HCT116 (cell line): ENCODE measurements at regions not wholly inside any gene's neighbourhood (a gene's known extent, or its start where the extent isn't known, plus 50 kb on each side); places are given as distances from the start of the nearest gene placed in this dataset.

Experiments
- ATAC-seq: fragments of 200-7000 bp; cut with Tn5 transposase; 2 replicates; pipeline ENCODE4 v1.9.1; 2020; ENCODE audit warnings: mild to moderate bottlenecking, moderate library complexity
- BruUV-seq: library from RNA; stranded (reverse); fragments of 400-500 nt; replicated peaks from 2 replicates; lab custom pipeline; 2021; lab: Mats Ljungman, UMichigan
- CTCF ChIA-PET: fragments of 300-600 bp; sonication (Branson Sonifier 250); formaldehyde crosslinking; loops from one replicate; lab custom pipeline; 2021; ENCODE audit warnings: antibody characterized with exemption; lab: Charles Lee
- POLR2A ChIA-PET: fragments of 300-600, 350-600 bp; sonication (Branson Sonifier 250); formaldehyde crosslinking; loops from one replicate; lab custom pipeline; 2021; ENCODE audit warnings: antibody characterized with exemption; lab: Charles Lee
- RAD21 ChIA-PET, 2 experiments: fragments of 300-600 bp; sonication (Branson Sonifier 250); formaldehyde crosslinking; loops; one replicate each; lab custom pipeline; 2023; ENCODE audit warnings: low total read pairs in 2 of 2; ENCODE audit not compliant: uncharacterized antibody in 2 of 2, unreplicated experiment in 2 of 2, low non-redundant PET in 1 of 2; lab: Charles Lee
- DNase-seq: peaks from one replicate; pipeline ENCODE4 v3.0.0-alpha.2; 2010; ENCODE audit warnings: low read depth, low spot score
- H2AFZ ChIP-seq: fragments of 200-600 bp; shearing (Covaris generic), sonication (generic); 2 replicates; pipeline ENCODE4 v1.6.1; 2017; ENCODE audit warnings: low read depth, mixed run types, mixed read lengths, antibody characterized with exemption, low read length; ENCODE audit not compliant: poor library complexity, severe bottlenecking
- H3K27ac ChIP-seq: 2 replicates; pipeline ENCODE4 v1.5.1; 2012; ENCODE audit warnings: low read depth, low read length
- H3K27me3 ChIP-seq: fragments of 200-600 bp; sonication (generic); 2 replicates; pipeline ENCODE4 v1.6.1; 2016; ENCODE audit warnings: mixed run types, low read length, mixed read lengths; ENCODE audit not compliant: insufficient read depth
- H3K36me3 ChIP-seq, 2 experiments: fragments of 200-500 bp in 1 of 2; fragments of 200-600 bp in 1 of 2; sonication (Bioruptor generic) in 1 of 2; sonication (generic) in 1 of 2; 2 replicates each; pipeline versions ENCODE4 v1.5.1 to v1.6.1; 2014 to 2016; ENCODE audit warnings: low read length in 2 of 2, inconsistent platforms in 1 of 2, mixed read lengths in 1 of 2, mixed run types in 1 of 2; ENCODE audit not compliant: insufficient read depth in 2 of 2, control insufficient read depth in 1 of 2
- H3K4me1 ChIP-seq, 2 experiments: fragments of 200-600 bp in 1 of 2; sonication (generic) in 1 of 2; 2 replicates each; pipeline versions ENCODE4 v1.5.1 to v1.6.1; 2012 to 2017; ENCODE audit warnings: low read length in 2 of 2, inconsistent platforms in 1 of 2, mild to moderate bottlenecking in 1 of 2, mixed read lengths in 1 of 2, mixed run types in 1 of 2, moderate library complexity in 1 of 2; ENCODE audit not compliant: insufficient read depth in 2 of 2, control insufficient read depth in 1 of 2
- H3K4me2 ChIP-seq: fragments of 200-600 bp; sonication (generic); 2 replicates; pipeline ENCODE4 v1.6.1; 2017; ENCODE audit warnings: mixed run types, low read length, mixed read lengths
- H3K4me3 ChIP-seq, 2 experiments: fragments of 200-600 bp in 1 of 2; sonication (generic) in 1 of 2; replicated peaks in 1 of 2; 2 replicates each; pipeline ENCODE4 v1.5.1; 2011 to 2016; ENCODE audit warnings: low read length in 2 of 2, control low read depth in 1 of 2, low read depth in 1 of 2, mild to moderate bottlenecking in 1 of 2, mixed read lengths in 1 of 2, mixed run types in 1 of 2
- H3K79me2 ChIP-seq: fragments of 200-600 bp; sonication (generic); 2 replicates; pipeline ENCODE4 v1.6.1; 2017; ENCODE audit warnings: mild to moderate bottlenecking, mixed run types, low read length, moderate library complexity, mixed read lengths; ENCODE audit not compliant: insufficient read depth
- H3K9ac ChIP-seq: fragments of 200-600 bp; sonication (generic); 2 replicates; pipeline ENCODE4 v1.6.1; 2016; ENCODE audit warnings: low read length, mixed read lengths
- H3K9me2 ChIP-seq: fragments of 200-600 bp; sonication (generic), shearing (Covaris generic); 2 replicates; pipeline ENCODE4 v1.6.1; 2017; ENCODE audit warnings: mixed run types, mild to moderate bottlenecking, moderate library complexity; ENCODE audit not compliant: insufficient read depth
- H3K9me3 ChIP-seq, 2 experiments: fragments of 200-500 bp in 1 of 2; fragments of 200-600 bp in 1 of 2; sonication (Bioruptor generic) in 1 of 2; sonication (generic) in 1 of 2; 2 replicates each; pipeline ENCODE4 v1.6.1; 2014 to 2017; ENCODE audit warnings: low read length in 2 of 2, mixed read lengths in 2 of 2, inconsistent platforms in 1 of 2, low read depth in 1 of 2, mild to moderate bottlenecking in 1 of 2, mixed run types in 1 of 2, moderate library complexity in 1 of 2; ENCODE audit not compliant: control insufficient read depth in 1 of 2, insufficient read depth in 1 of 2
- H4K20me1 ChIP-seq: fragments of 200-600 bp; sonication (generic), shearing (Covaris generic); 2 replicates; pipeline ENCODE4 v1.6.1; 2017; ENCODE audit warnings: mixed run types, mild to moderate bottlenecking, moderate library complexity; ENCODE audit not compliant: insufficient read depth
- EGR1 ChIP-seq: IDR thresholded peaks from 2 replicates; pipeline ENCODE4 v1.6.1; 2012; ENCODE audit warnings: low read depth
- ELF1 ChIP-seq: IDR thresholded peaks from 2 replicates; pipeline ENCODE4 v1.6.1; 2012; ENCODE audit warnings: low read depth, borderline replicate concordance
- EZH2 ChIP-seq: fragments of 200-600 bp; sonication (generic); IDR thresholded peaks from 2 replicates; pipeline ENCODE4 v1.6.1; 2017; ENCODE audit warnings: antibody characterized with exemption, mixed run types
- FOSL1 ChIP-seq: IDR thresholded peaks from 2 replicates; pipeline ENCODE4 v1.6.1; 2012; ENCODE audit warnings: low read depth
- JUND ChIP-seq: IDR thresholded peaks from 2 replicates; pipeline ENCODE4 v1.6.1; 2012
- POLR2A ChIP-seq: IDR thresholded peaks from 2 replicates; pipeline ENCODE4 v1.7.0; 2011; ENCODE audit warnings: borderline replicate concordance; ENCODE audit not compliant: insufficient read depth, insufficient read length; ENCODE audit errors: extremely low read depth
- RAD21 ChIP-seq: IDR thresholded peaks from 2 replicates; pipeline ENCODE4 v1.6.1; 2012; ENCODE audit warnings: low read depth, mild to moderate bottlenecking
- SRF ChIP-seq: IDR thresholded peaks from 2 replicates; pipeline ENCODE4 v1.6.1; 2012; ENCODE audit warnings: low read depth
- ZFX ChIP-seq: fragments of 450-650 bp; IDR thresholded peaks from 2 replicates; pipeline ENCODE4 v1.6.1; 2017
- ZNF274 ChIP-seq: fragments of 200-500 bp; sonication (Bioruptor generic); IDR thresholded peaks from 2 replicates; pipeline ENCODE4 v1.6.1; 2014; ENCODE audit warnings: mild to moderate bottlenecking, low read depth, low read length, inconsistent platforms
- intact Hi-C: fragments of 100-400 bp; cut with micrococcal nuclease; formaldehyde crosslinking; loops from 2 replicates; pipeline ENCODE4 v1.10.0; 2022
- TF ChIP-seq, protein P1 (sequence below): IDR thresholded peaks from 2 replicates; pipeline ENCODE4 v1.6.1; 2012
- TF ChIP-seq, protein P2 (sequence below): IDR thresholded peaks from 2 replicates; pipeline ENCODE4 v1.6.1; 2012; ENCODE audit warnings: low read depth

DNA sequence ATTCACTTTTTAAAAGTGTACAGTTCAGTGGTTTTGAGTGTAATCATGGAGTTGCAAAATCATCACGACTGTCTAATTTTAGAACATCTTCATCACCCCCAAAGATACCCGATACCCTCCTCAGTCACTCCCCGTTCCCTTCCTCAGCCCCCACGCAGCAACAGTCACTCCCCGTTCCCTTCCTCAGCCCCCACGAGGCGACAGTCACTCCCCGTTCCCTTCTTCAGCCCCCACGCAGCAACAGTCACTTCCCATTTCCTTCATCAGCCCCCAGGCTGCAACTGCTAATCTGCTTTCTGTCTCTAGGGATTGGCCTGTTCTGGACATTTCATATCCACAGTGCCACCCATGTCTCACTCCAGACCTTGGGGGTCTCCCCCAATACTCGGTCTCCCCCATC is 161.6 kb upstream of the PPP2R2D start:
- H3K9me2 ChIP-seq, result no peaks in the 10 kb centered on the region
- H3K4me3 ChIP-seq, result no peak overlapping the region
- H3K27ac ChIP-seq, result no peak overlapping the region
- no peaks in the 10 kb centered on the region for H3K9me3 ChIP-seq
- POLR2A ChIA-PET, result no interaction called here
- ATAC-seq (no peak), DNase-seq (no peak)
- no peaks in the 10 kb centered on the region for H3K27me3 ChIP-seq
- H3K4me2 ChIP-seq, result no peak overlapping the region
- intact Hi-C loops, result no loop called here
- no TSS peak for BruUV-seq
- no peak overlapping the region for H2AFZ ChIP-seq
- no peaks in the 10 kb centered on the region for H3K79me2 ChIP-seq
- H3K4me1 ChIP-seq, result no peaks in the 10 kb centered on the region
- TF ChIP-seq RAD21, result no peak
- no peak for TF ChIP-seq ZFX
- no peak for TF ChIP-seq JUND
- TF ChIP-seq ZNF274, result no peak
- TF ChIP-seq SRF, result no peak
- TF ChIP-seq, protein P1, sequence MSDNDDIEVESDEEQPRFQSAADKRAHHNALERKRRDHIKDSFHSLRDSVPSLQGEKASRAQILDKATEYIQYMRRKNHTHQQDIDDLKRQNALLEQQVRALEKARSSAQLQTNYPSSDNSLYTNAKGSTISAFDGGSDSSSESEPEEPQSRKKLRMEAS, result no peak
- no peak for TF ChIP-seq POLR2A
- no peak for TF ChIP-seq ELF1
- no peak for TF ChIP-seq EGR1
- TF ChIP-seq FOSL1, result no peak
- no peak for TF ChIP-seq EZH2
- TF ChIP-seq, protein P2, sequence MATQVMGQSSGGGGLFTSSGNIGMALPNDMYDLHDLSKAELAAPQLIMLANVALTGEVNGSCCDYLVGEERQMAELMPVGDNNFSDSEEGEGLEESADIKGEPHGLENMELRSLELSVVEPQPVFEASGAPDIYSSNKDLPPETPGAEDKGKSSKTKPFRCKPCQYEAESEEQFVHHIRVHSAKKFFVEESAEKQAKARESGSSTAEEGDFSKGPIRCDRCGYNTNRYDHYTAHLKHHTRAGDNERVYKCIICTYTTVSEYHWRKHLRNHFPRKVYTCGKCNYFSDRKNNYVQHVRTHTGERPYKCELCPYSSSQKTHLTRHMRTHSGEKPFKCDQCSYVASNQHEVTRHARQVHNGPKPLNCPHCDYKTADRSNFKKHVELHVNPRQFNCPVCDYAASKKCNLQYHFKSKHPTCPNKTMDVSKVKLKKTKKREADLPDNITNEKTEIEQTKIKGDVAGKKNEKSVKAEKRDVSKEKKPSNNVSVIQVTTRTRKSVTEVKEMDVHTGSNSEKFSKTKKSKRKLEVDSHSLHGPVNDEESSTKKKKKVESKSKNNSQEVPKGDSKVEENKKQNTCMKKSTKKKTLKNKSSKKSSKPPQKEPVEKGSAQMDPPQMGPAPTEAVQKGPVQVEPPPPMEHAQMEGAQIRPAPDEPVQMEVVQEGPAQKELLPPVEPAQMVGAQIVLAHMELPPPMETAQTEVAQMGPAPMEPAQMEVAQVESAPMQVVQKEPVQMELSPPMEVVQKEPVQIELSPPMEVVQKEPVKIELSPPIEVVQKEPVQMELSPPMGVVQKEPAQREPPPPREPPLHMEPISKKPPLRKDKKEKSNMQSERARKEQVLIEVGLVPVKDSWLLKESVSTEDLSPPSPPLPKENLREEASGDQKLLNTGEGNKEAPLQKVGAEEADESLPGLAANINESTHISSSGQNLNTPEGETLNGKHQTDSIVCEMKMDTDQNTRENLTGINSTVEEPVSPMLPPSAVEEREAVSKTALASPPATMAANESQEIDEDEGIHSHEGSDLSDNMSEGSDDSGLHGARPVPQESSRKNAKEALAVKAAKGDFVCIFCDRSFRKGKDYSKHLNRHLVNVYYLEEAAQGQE, result no peak
- TF ChIP-seq, all 23 proteins: peak for 0
- ChIA-PET CTCF (no interaction called here), RAD21 (no interaction called here)
- Histone ChIP-seq H3K9ac (no peak overlapping the region), H4K20me1 (no peaks in the 10 kb centered on the region), H3K36me3 (no peaks in the 10 kb centered on the region)
